IMR-90 (cell line): ENCODE measurements at regions not wholly inside any gene's neighbourhood (a gene's known extent, or its start where the extent isn't known, plus 50 kb on each side); places are given as distances from the start of the nearest gene placed in this dataset.

Experiments
- ATAC-seq: fragments of 200-7000 bp; cut with Tn5 transposase; 2 replicates; pipeline ENCODE4 v1.9.1; 2020; ENCODE audit warnings: low read depth, mild to moderate bottlenecking, moderate library complexity
- BruUV-seq: library from RNA; stranded (reverse); fragments of 400-500 nt; replicated peaks from 2 replicates; lab custom pipeline; 2021; lab: Mats Ljungman, UMichigan
- CTCF ChIA-PET: fragments of 300-600 bp; formaldehyde crosslinking; extraction: SDS; loops from one replicate; lab custom pipeline; 2021; ENCODE audit warnings: antibody characterized with exemption; lab: Yijun Ruan, JAX
- POLR2A ChIA-PET: fragments of 300-600 bp; sonication (Branson Sonifier 250); formaldehyde crosslinking; loops from one replicate; lab custom pipeline; 2022; ENCODE audit warnings: antibody characterized with exemption; ENCODE audit not compliant: unreplicated experiment; lab: Charles Lee
- DNase-seq: peaks from one replicate; pipeline ENCODE4 v3.0.0; 2013
- H2AFZ ChIP-seq: replicated peaks from 2 replicates; pipeline ENCODE3; 2013; ENCODE audit warnings: low read length, mild to moderate bottlenecking; ENCODE audit not compliant: poor library complexity
- H2AK5ac ChIP-seq: 2 replicates; pipeline ENCODE4 v1.6.1; 2013; ENCODE audit warnings: low read depth, low read length, inconsistent platforms
- H2AK9ac ChIP-seq: replicated peaks from 2 replicates; pipeline ENCODE3; 2013; ENCODE audit warnings: mild to moderate bottlenecking, low read depth, low read length, moderate library complexity; ENCODE audit not compliant: poor library complexity
- H2BK120ac ChIP-seq: 2 replicates; pipeline ENCODE4 v1.6.1; 2013; ENCODE audit warnings: low read depth, low read length, inconsistent platforms
- H2BK15ac ChIP-seq: 3 replicates; pipeline ENCODE4 v1.6.1; 2013; ENCODE audit warnings: low read depth, low read length, inconsistent platforms
- H2BK20ac ChIP-seq: 2 replicates; pipeline ENCODE4 v1.6.1; 2013; ENCODE audit warnings: low read depth, mild to moderate bottlenecking, inconsistent platforms, low read length, moderate library complexity
- H2BK5ac ChIP-seq: 2 replicates; pipeline ENCODE4 v1.6.1; 2013; ENCODE audit warnings: mild to moderate bottlenecking, low read depth, low read length, inconsistent platforms; ENCODE audit not compliant: poor library complexity, severe bottlenecking
- H3K14ac ChIP-seq: replicated peaks from 2 replicates; pipeline ENCODE4 v1.6.1; 2013; ENCODE audit warnings: low read depth, low read length, inconsistent platforms
- H3K18ac ChIP-seq: 2 replicates; pipeline ENCODE4 v1.6.1; 2013; ENCODE audit warnings: low read depth, low read length, control low read depth
- H3K23ac ChIP-seq: 2 replicates; pipeline ENCODE4 v1.6.1; 2013; ENCODE audit warnings: low read depth, low read length, inconsistent platforms
- H3K27ac ChIP-seq: 2 replicates; pipeline ENCODE4 v1.5.1; 2013; ENCODE audit warnings: mild to moderate bottlenecking, control low read depth, low read length; ENCODE audit not compliant: insufficient read depth
- H3K27me3 ChIP-seq: 2 replicates; pipeline ENCODE4 v1.6.1; 2013; ENCODE audit warnings: low read length; ENCODE audit not compliant: control insufficient read depth, insufficient read depth
- H3K36me3 ChIP-seq: 2 replicates; pipeline ENCODE4 v1.6.1; 2013; ENCODE audit warnings: low read length, mixed read lengths; ENCODE audit not compliant: control insufficient read depth, insufficient read depth
- H3K4ac ChIP-seq: 2 replicates; pipeline ENCODE4 v1.6.1; 2013; ENCODE audit warnings: low read depth, low read length, inconsistent platforms
- H3K4me1 ChIP-seq: 2 replicates; pipeline ENCODE4 v1.6.1; 2013; ENCODE audit warnings: low read length, mixed read lengths; ENCODE audit not compliant: control insufficient read depth, insufficient read depth
- H3K4me2 ChIP-seq: 2 replicates; pipeline ENCODE4 v1.6.1; 2013; ENCODE audit warnings: low read depth, mild to moderate bottlenecking, control low read depth, low read length, moderate library complexity
- H3K4me3 ChIP-seq: 2 replicates; pipeline ENCODE4 v1.5.1; 2013; ENCODE audit warnings: low read depth, mild to moderate bottlenecking, control low read depth, low read length, moderate library complexity; ENCODE audit not compliant: insufficient read depth
- H3K56ac ChIP-seq: 2 replicates; pipeline ENCODE4 v1.6.1; 2013; ENCODE audit warnings: low read length, inconsistent platforms; ENCODE audit not compliant: insufficient read depth; ENCODE audit errors: extremely low read depth
- H3K79me1 ChIP-seq, 2 experiments: 2 replicates each; pipeline ENCODE4 v1.6.1; 2013; ENCODE audit warnings: low read length in 2 of 2, inconsistent platforms in 1 of 2, low read depth in 1 of 2
- H3K9ac ChIP-seq: 2 replicates; pipeline ENCODE4 v1.6.1; 2013; ENCODE audit warnings: low read depth, low read length, control low read depth
- H3K9me1 ChIP-seq: 2 replicates; pipeline ENCODE4 v1.6.1; 2013; ENCODE audit warnings: low read length, inconsistent platforms; ENCODE audit not compliant: insufficient read depth
- H3K9me3 ChIP-seq: 2 replicates; pipeline ENCODE4 v1.6.1; 2013; ENCODE audit warnings: low read length; ENCODE audit not compliant: control insufficient read depth, insufficient read depth
- H4K20me1 ChIP-seq: 2 replicates; pipeline ENCODE4 v1.6.1; 2013; ENCODE audit warnings: low read length, inconsistent platforms; ENCODE audit not compliant: insufficient read depth
- H4K5ac ChIP-seq: 2 replicates; pipeline ENCODE4 v1.6.1; 2013; ENCODE audit warnings: mild to moderate bottlenecking, low read depth, low read length, control low read depth
- H4K8ac ChIP-seq, 2 experiments: 2 replicates each; pipeline ENCODE4 v1.6.1; 2013; ENCODE audit warnings: low read depth in 2 of 2, low read length in 2 of 2, control low read depth in 1 of 2, inconsistent platforms in 1 of 2
- H4K91ac ChIP-seq: 2 replicates; pipeline ENCODE4 v1.6.1; 2013; ENCODE audit warnings: low read depth, low read length, inconsistent platforms; ENCODE audit not compliant: insufficient read depth
- BHLHE40 ChIP-seq: fragments of 150-350 bp; IDR thresholded peaks from 2 replicates; pipeline ENCODE4 v1.6.1; 2016; ENCODE audit warnings: mild to moderate bottlenecking, low read depth, low read length
- RCOR1 ChIP-seq: IDR thresholded peaks from 2 replicates; pipeline ENCODE4 v1.6.1; 2012; ENCODE audit warnings: mild to moderate bottlenecking, low read length, improper control_type of control experiment; ENCODE audit not compliant: insufficient replicate concordance
- dilution Hi-C: fragments of 300-500 bp; cut with HindIII; formaldehyde crosslinking; loops from one replicate; pipeline ENCODE4 v1.14.3; 2018; ENCODE audit warnings: low sequenced_read_pairs; ENCODE audit not compliant: unreplicated experiment
- in situ Hi-C: fragments of 300-500 bp; cut with MboI; formaldehyde crosslinking; loops from 3 replicates; pipeline ENCODE4 v1.14.3; 2019; ENCODE audit warnings: low sequenced_read_pairs, inconsistent platforms, mixed read lengths
- intact Hi-C: fragments of 100-400 bp; cut with micrococcal nuclease; formaldehyde crosslinking; loops from 2 replicates; pipeline ENCODE4 v1.10.0; 2022

GRCh38 chr7:85947767-85948166, 695.9 kb upstream of the GRM3 start:
- no peak overlapping the region for H2AK9ac ChIP-seq
- no peak overlapping the region for H4K8ac ChIP-seq
- no peak overlapping the region for H3K9ac ChIP-seq
- BruUV-seq, result no TSS peak
- no peaks in the 10 kb centered on the region for H3K9me1 ChIP-seq
- H2AFZ ChIP-seq, result no peak overlapping the region
- H3K9me3 ChIP-seq, result peaks cover 10% of the 10 kb centered on the region
- H3K4me1 ChIP-seq, result no peaks in the 10 kb centered on the region
- H2BK120ac ChIP-seq, result no peak overlapping the region
- H3K18ac ChIP-seq, result no peak overlapping the region
- no peak overlapping the region for H2BK15ac ChIP-seq
- H3K23ac ChIP-seq, result no peak overlapping the region
- no peaks in the 10 kb centered on the region for H3K36me3 ChIP-seq
- dilution Hi-C loops (no loop called here), in situ Hi-C loops (no loop called here), intact Hi-C loops (no loop called here)
- H2BK20ac ChIP-seq, result no peak overlapping the region
- no peak overlapping the region for H2AK5ac ChIP-seq
- no peaks in the 10 kb centered on the region for H3K27me3 ChIP-seq
- no peak overlapping the region for H4K91ac ChIP-seq
- ChIA-PET POLR2A (no interaction called here), CTCF (interaction anchor here (0.6 kb wide), 1 partner anchor 33 kb away, joined by 5 read pairs; no protein-coding TSS in a partner anchor)
- DNase-seq (no peak), ATAC-seq (no peak)
- H2BK5ac ChIP-seq, result no peak overlapping the region
- H3K4me3 ChIP-seq, result no peak overlapping the region
- no peaks in the 10 kb centered on the region for H4K20me1 ChIP-seq
- no peak overlapping the region for H3K4me2 ChIP-seq
- H3K4ac ChIP-seq, result no peak overlapping the region
- H3K79me1 ChIP-seq, result no peaks in the 10 kb centered on the region
- TF ChIP-seq BHLHE40 (no peak), RCOR1 (no peak)
- no peak overlapping the region for H3K56ac ChIP-seq
- no peak overlapping the region for H3K14ac ChIP-seq
- no peak overlapping the region for H4K5ac ChIP-seq
- no peak overlapping the region for H3K27ac ChIP-seq
